B cell (primary cell): ENCODE measurements at regions not wholly inside any gene's neighbourhood (a gene's known extent, or its start where the extent isn't known, plus 50 kb on each side); places are given as distances from the start of the nearest gene placed in this dataset.

Source experiments
- ATAC-seq: fragments of 200-7000 bp; cut with Tn5 transposase; one replicate; pipeline ENCODE4 v1.10.0; 2021; ENCODE audit warnings: low read depth, mild to moderate bottlenecking, moderate number of reproducible peaks, moderate library complexity
- CTCF ChIA-PET: fragments of 350-600 bp; sonication (Branson Sonifier 250); formaldehyde crosslinking; loops from one replicate; lab custom pipeline; 2021; ENCODE audit warnings: antibody characterized with exemption, inconsistent platforms; lab: Charles Lee
- POLR2A ChIA-PET: fragments of 350-600 bp; sonication (Branson Sonifier 250); formaldehyde crosslinking; loops from one replicate; lab custom pipeline; 2021; ENCODE audit warnings: antibody characterized with exemption; lab: Charles Lee
- DNase-seq: peaks from one replicate; pipeline ENCODE4 v3.0.0; 2013
- H2AFZ ChIP-seq: 2 replicates; pipeline ENCODE4 v1.6.1; 2012; ENCODE audit warnings: mild to moderate bottlenecking, low read depth, low read length; ENCODE audit not compliant: insufficient read depth, poor library complexity, severe bottlenecking
- H3K27ac ChIP-seq, 2 donors: 1 replicate in 1 of 2; 2 replicates in 1 of 2; pipeline ENCODE4 v1.5.1; 2012 to 2013; ENCODE audit warnings: low read length in 2 of 2, mild to moderate bottlenecking in 2 of 2, moderate library complexity in 1 of 2
- H3K27me3 ChIP-seq, 4 experiments: fragments of 200-600 bp in 1 of 4; sonication (generic) in 1 of 4; replicated peaks in 1 of 4; 1 replicate in 2 of 4; 2 replicates in 2 of 4; pipeline versions ENCODE4 v1.6.1 to v1.7.0; 2013 to 2016; ENCODE audit warnings: low read length in 3 of 4, mild to moderate bottlenecking in 2 of 4, mixed read lengths in 1 of 4, moderate library complexity in 1 of 4; ENCODE audit not compliant: insufficient read depth in 4 of 4, control insufficient read depth in 3 of 4; ENCODE audit errors: control extremely low read depth in 1 of 4
- H3K36me3 ChIP-seq, 2 experiments: replicated peaks in 1 of 2; 1 replicate in 1 of 2; 2 replicates in 1 of 2; pipeline versions ENCODE4 v1.6.1 to v1.7.1; 2013; ENCODE audit warnings: low read length in 1 of 2; ENCODE audit not compliant: insufficient read depth in 2 of 2, control insufficient read depth in 1 of 2; ENCODE audit errors: control extremely low read depth in 1 of 2, extremely low read depth in 1 of 2
- H3K4me1 ChIP-seq, 2 donors: fragments of 200-600 bp in 1 of 2; sonication (generic) in 1 of 2; 1 replicate in 1 of 2; 2 replicates in 1 of 2; pipeline versions ENCODE4 v1.5.1 to v1.6.1; 2013 to 2017; ENCODE audit warnings: low read length in 2 of 2; ENCODE audit not compliant: control insufficient read depth in 2 of 2, insufficient read depth in 2 of 2
- H3K4me2 ChIP-seq: replicated peaks from 2 replicates; pipeline ENCODE3; 2012; ENCODE audit warnings: mild to moderate bottlenecking, low read depth, low read length; ENCODE audit not compliant: poor library complexity, severe bottlenecking
- H3K4me3 ChIP-seq, 5 experiments: fragments of 200-600 bp in 1 of 5; sonication (generic) in 1 of 5; 1 replicate in 3 of 5; 2 replicates in 2 of 5; pipeline versions ENCODE4 v1.5.1 to v1.7.0; 2011 to 2016; ENCODE audit warnings: low read length in 4 of 5, mild to moderate bottlenecking in 4 of 5, low read depth in 2 of 5, control low read depth in 1 of 5, moderate library complexity in 1 of 5; ENCODE audit not compliant: insufficient read depth in 1 of 5; ENCODE audit errors: control extremely low read depth in 1 of 5, extremely low read depth in 1 of 5
- H3K79me2 ChIP-seq: fragments of 200-600 bp; sonication (generic); one replicate; pipeline ENCODE4 v1.6.0; 2016; ENCODE audit warnings: low read length; ENCODE audit not compliant: control insufficient read depth, insufficient read depth
- H3K9ac ChIP-seq: fragments of 200-600 bp; sonication (generic); 2 replicates; pipeline ENCODE4 v1.6.1; 2017; ENCODE audit warnings: mild to moderate bottlenecking, low read length, moderate library complexity
- H3K9me3 ChIP-seq, 3 donors: one replicate each; pipeline versions ENCODE4 v1.6.1 to v1.7.1; 2013; ENCODE audit warnings: low read length in 2 of 3; ENCODE audit not compliant: control insufficient read depth in 2 of 3, insufficient read depth in 1 of 3; ENCODE audit errors: control extremely low read depth in 1 of 3
- H4K20me1 ChIP-seq: 2 replicates; pipeline ENCODE4 v1.6.0; 2012; ENCODE audit warnings: mild to moderate bottlenecking, low read length; ENCODE audit not compliant: insufficient read depth, control insufficient read depth, poor library complexity, severe bottlenecking
- H3K27ac Mint-ChIP-seq: one replicate; pipeline ENCODE4 v1.8.0; 2021; ENCODE audit warnings: mixed read lengths
- H3K27me3 Mint-ChIP-seq: one replicate; pipeline ENCODE4 v1.8.0; 2021; ENCODE audit warnings: mixed read lengths
- H3K4me1 Mint-ChIP-seq: one replicate; pipeline ENCODE4 v1.8.0; 2021; ENCODE audit warnings: mixed read lengths
- H3K4me3 Mint-ChIP-seq: one replicate; pipeline ENCODE4 v1.8.0; 2021; ENCODE audit warnings: mixed read lengths
- H3K9me3 Mint-ChIP-seq: one replicate; pipeline ENCODE4 v1.8.0; 2022; ENCODE audit warnings: mixed read lengths; ENCODE audit not compliant: insufficient read depth
- CTCF ChIP-seq: fragments of 200-600 bp; IDR thresholded peaks from one replicate; pipeline ENCODE4 v1.8.0; 2022; ENCODE audit warnings: antibody characterized with exemption, mild to moderate bottlenecking
- EZH2 ChIP-seq: IDR thresholded peaks from 2 replicates; pipeline ENCODE4 v1.6.1; 2012; ENCODE audit warnings: borderline replicate concordance, low read depth, mild to moderate bottlenecking, moderate library complexity, low read length; ENCODE audit not compliant: insufficient read depth, poor library complexity, severe bottlenecking
- WGBS: methylation state at CpG from one replicate; pipeline ENCODE4 v1.1.5; 2013; ENCODE audit warnings: missing lambda C conversion rate; ENCODE audit not compliant: insufficient coverage; 5-methylcytosine and 5-hydroxymethylcytosine counted together
- intact Hi-C: fragments of 100-400 bp; cut with micrococcal nuclease; formaldehyde crosslinking; loops from one replicate; pipeline ENCODE4 v1.10.0; 2022

DNA sequence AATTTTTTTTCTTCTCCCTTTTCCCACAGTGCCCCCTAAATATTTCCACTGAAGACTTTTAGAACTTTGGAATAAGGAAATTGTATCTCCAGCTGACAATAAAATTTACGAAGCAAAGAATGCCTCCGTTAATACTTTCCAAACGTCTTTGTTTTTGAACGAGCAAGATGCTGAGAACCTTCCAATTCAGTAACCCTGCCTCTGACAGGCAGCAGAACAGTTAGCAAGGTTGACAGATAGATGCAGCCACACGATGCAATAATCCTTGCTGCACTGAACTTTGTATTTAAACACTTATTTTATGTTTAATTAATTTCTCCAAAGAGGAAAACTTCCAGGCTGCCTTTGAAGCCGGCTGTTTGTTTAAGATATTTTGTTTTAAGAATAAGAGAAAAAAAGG is 71.8 kb upstream of the TSHZ3 start:
- H3K9me3 ChIP-seq = peaks cover 0 to 17% (median 0%) of the 10 kb centered on the region in 3 donors
- TF ChIP-seq CTCF = no peak
- TF ChIP-seq EZH2 = no peak
- H3K9ac ChIP-seq = no peak overlapping the region
- no peak overlapping the region for H3K4me2 ChIP-seq
- no CpG with 5 or more reads among the region's 6 CpGs for WGBS
- H3K4me3 ChIP-seq = no peak overlapping the region
- Mint-ChIP-seq H3K4me3 (no peak overlapping the region), H3K9me3 (peaks cover 5% of the 10 kb centered on the region), H3K4me1 (no peaks in the 10 kb centered on the region), H3K27ac (no peak overlapping the region), H3K27me3 (no peaks in the 10 kb centered on the region)
- H3K27ac ChIP-seq = no peak overlapping the region
- no peaks in the 10 kb centered on the region for H3K36me3 ChIP-seq
- no peaks in the 10 kb centered on the region for H3K4me1 ChIP-seq
- intact Hi-C loops = no loop called here
- ATAC-seq = no peak
- H3K79me2 ChIP-seq = no peaks in the 10 kb centered on the region
- no peak overlapping the region for H2AFZ ChIP-seq
- CTCF ChIA-PET = no interaction called here
- no peak for DNase-seq
- no peaks in the 10 kb centered on the region for H4K20me1 ChIP-seq
- POLR2A ChIA-PET = no interaction called here
- H3K27me3 ChIP-seq = no peaks in the 10 kb centered on the region

DNA sequence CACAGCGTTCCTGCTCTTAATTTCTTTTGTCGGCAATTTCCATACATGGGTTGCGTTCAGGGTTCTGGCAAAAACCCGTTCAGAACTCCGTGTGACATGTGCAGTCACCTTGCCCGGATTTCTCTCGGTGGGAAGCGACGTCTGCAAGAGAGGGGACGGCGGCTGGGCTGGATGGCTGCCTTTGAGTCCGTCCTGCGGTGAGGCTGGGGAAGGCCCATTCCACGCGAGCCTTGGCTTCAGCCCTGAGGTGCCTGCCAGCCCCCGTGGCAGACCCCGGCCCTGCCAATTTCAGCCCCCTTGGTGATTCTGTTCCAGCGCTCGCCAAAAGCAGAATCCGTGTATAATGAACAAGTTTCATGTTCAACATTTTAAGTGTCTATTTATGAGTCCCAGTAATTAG is 72.6 kb upstream of the TSHZ3 start:
- H3K79me2 ChIP-seq = no peaks in the 10 kb centered on the region
- 92% methylated on average over 20 of the region's 20 CpGs for WGBS
- H3K36me3 ChIP-seq = no peaks in the 10 kb centered on the region
- H3K27me3 Mint-ChIP-seq = no peaks in the 10 kb centered on the region
- no peaks in the 10 kb centered on the region for H3K27me3 ChIP-seq
- no peaks in the 10 kb centered on the region for H3K4me1 Mint-ChIP-seq
- peaks cover 0 to 16% (median 0%) of the 10 kb centered on the region in 3 donors for H3K9me3 ChIP-seq
- ATAC-seq = no peak
- H3K4me3 Mint-ChIP-seq = no peak overlapping the region
- no peak for DNase-seq
- peaks cover 4% of the 10 kb centered on the region for H3K9me3 Mint-ChIP-seq
- H4K20me1 ChIP-seq = no peaks in the 10 kb centered on the region
- H3K4me2 ChIP-seq = no peak overlapping the region
- no peak overlapping the region for H2AFZ ChIP-seq
- H3K4me1 ChIP-seq = no peaks in the 10 kb centered on the region
- no peak overlapping the region for H3K27ac Mint-ChIP-seq
- CTCF ChIA-PET = no interaction called here
- POLR2A ChIA-PET = no interaction called here
- TF ChIP-seq CTCF = no peak
- TF ChIP-seq EZH2 = no peak
- H3K27ac ChIP-seq = no peak overlapping the region
- intact Hi-C loops = no loop called here
- H3K4me3 ChIP-seq = no peak overlapping the region
- H3K9ac ChIP-seq = no peak overlapping the region
